HL-60/S4 treated with retinoic acid at 250 ng/mL for 4 days and 3 days (cell line): ENCODE measurements at regions not wholly inside any gene's neighbourhood (a gene's known extent, or its start where the extent isn't known, plus 50 kb on each side); places are given as distances from the start of the nearest gene placed in this dataset.

Experiments used
- in situ Hi-C: fragments of 300-500 bp; cut with MboI; formaldehyde crosslinking; loops from 2 replicates; pipeline ENCODE4 v1.7.0; 2022; ENCODE audit warnings: low sequenced_read_pairs

DNA sequence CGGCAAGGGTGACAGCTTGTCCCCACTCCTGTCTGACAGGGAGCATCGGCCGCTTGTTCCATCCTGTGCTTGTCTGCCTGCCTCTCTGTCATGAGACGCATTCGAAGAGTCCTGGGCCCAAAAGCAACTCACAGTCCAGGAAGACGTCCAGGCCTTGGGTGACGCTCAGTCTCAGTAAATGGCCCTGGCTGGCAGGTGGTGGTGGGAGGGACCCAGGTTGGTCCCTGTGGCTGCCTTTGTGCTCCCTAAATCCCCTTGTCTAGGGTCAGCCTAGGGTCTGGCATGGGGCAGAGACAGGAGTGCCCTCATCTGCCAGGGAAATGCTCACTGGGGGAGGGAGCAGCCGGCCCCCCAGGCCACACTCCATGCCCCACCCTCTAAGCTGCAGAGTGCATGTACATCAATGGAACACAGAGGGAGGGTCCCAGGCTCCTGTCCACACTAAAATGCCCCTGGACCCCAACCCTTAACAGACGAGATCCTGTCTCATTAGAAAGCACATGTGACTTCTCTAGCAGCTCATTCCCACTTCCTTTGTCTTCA, 295.2 kb upstream of the ZNF32 start:
- in situ Hi-C loops, result no loop called here

DNA sequence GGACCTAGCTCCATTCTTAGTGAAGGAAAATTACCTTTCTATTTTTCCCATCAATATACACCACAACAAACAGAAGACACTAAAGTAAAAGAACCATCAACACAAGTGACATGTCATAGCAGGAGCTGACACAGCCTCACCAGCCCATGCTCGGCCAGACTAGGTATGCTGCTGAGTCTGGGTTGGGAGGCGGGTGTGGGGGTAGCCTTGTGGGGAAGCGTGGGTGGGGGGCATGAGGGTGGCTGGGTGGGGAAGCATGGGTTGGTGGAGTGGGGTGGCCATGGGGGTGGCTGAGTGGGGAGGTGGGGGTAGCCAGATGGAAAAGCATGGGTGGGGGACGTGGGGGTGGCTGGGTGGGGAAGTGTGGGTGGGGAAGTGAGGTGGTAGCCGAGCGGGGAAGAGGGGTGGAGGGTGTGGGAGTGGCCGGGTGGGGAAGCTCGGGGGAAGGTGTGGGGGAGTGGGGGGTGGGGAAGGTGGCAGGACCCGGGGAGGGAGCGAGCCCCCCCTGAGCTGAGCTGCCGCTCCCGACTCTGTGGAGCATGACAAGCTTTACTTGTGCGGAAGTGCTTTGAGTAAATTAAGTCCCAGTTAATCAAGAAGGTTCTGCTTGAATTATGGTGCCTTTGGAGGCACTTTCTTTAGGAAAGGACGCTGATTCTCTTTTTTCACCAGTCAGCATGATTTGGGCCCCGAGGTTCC, 294.6 kb upstream of the ZNF32 start:
- in situ Hi-C loops, result no loop called here

- in situ Hi-C loops, result no loop called here
Measured at GRCh38 chr10:43942096-43942850, 293.6 kb upstream of the ZNF32 start.

DNA sequence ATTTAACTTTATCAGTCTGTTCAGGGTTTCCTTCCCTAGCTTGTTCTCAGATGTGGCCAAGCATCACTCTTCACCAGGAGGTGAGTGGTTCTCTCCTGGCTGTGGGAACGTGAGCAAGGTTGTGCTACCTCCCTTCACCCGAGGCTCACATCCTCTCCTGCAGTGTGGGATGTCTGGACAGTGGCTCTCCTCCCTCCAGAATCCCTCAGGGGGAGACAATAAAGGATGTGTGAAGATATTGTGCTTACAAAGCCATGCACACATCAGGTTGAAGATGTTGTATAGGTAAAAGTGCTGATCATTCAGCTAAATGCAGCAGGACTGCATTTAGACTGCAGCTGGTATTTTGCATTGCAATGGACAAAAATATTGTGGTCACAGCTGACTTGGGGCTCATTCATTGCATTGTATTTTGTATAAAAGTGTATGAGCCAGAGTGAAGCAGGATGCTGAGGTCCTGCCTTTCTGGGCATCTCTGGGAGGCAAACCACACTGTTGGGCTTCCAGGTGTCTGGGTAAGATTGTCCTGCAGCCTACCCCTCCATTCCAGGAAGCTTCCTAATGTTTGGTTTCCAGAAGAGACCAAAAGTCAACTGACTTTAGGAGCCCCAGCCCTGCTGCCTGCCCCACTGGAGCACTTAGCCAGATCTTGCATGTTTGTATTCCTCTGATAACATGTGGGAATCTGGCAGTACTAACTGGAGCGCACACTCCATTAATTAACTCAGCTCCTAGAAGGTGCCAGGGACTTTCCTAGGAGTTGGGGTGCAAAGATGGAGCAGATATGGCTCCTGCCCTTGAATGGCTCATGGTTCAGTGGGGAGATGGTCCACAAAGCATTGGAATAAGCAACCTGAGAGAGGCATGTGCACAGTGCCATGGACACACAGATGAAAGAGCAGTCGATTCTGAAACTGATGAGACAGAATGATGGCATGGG, 292.5 kb upstream of the ZNF32 start:
- in situ Hi-C loops, result no loop called here

DNA sequence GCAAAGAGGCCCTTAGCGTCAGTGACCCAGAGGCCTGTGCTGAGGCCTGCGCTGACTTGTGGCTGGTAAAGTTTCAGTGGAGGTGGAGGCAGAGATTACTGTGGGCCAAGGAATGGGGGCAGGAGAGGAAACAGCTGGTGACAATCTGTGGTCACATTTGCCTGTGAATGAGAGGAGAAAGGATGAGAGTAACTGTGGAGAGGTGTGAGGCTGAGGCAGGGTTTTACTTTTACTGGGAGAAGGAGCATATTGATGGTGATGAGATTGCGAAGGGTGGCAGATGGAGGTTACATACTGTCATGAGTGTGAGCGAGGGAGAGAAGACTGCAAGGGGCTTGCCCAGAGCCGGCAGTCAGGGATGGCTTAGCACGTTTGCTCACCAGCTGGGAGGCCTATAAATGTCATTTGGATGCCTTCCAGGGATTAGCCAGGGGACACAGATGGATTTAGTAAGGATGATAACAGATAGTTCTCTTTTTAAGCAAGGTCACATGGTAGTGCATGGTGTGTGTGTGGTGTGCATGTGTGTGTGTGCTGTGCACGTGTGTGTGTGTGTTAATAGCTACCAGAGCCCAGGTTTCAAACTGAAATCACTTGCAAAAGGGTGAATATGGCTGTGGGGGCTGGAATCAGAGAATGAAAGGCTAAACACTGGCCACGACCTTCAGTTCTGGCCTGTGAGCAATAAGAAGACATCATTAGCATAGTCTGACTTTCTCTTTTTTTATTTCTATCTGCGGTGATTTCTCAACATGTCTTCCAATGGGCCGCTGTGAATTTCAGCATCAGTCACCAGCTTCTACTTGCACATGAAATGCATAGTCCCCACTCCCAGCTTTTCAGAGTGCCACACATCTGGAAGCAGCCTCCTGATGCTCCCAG, 291.5 kb upstream of the ZNF32 start:
- in situ Hi-C loops, result no loop called here

GRCh38 chr10:43939389-43939938, 290.8 kb upstream of the ZNF32 start:
- in situ Hi-C loops, result no loop called here

DNA sequence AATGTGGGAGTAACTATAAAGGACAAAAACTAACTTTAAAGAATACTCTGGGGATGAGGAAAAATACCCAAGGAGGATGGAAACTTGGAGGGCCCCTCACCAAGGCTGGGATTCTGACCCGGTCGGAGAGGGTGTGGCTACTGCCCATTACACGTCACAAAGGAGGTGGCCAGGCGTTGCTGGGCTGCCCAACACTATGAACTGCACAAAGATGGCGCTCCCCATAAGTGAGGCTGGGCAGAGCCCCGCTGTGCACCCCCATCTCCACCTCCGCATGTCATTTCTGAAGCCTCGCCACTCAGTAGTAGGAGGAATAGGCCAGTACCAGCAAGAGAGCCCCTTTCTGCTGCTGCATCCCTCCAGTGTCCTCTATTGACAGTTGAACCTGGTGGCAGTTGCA, 290.1 kb upstream of the ZNF32 start:
- in situ Hi-C loops, result no loop called here

- in situ Hi-C loops, result no loop called here
Measured at GRCh38 chr10:43931308-43931930, 282.7 kb upstream of the ZNF32 start.

- in situ Hi-C loops, result no loop called here
Measured at GRCh38 chr10:43930777-43931176, 282.1 kb upstream of the ZNF32 start.

GRCh38 chr10:43930243-43930642, 281.6 kb upstream of the ZNF32 start:
- in situ Hi-C loops, result no loop called here

DNA sequence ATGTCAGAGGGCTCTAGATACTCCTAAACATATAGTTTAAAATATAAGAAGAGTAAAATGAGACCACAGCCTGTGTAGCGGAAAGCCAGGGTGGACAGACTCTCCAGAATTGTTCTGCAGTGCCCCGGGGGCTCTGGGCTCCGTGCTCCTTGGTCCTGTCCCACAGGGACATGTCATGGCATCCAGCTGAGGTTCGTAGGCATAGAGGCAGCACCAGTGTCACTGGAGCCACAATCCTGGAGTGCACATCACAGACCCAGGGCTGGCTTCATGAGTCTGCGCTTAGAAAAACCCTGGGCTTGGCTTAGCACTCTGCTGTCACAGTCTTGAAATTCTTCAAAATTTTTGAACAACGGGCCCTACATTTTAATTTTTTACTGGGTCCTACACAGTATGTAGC, 280.4 kb upstream of the ZNF32 start:
- in situ Hi-C loops, result no loop called here

DNA sequence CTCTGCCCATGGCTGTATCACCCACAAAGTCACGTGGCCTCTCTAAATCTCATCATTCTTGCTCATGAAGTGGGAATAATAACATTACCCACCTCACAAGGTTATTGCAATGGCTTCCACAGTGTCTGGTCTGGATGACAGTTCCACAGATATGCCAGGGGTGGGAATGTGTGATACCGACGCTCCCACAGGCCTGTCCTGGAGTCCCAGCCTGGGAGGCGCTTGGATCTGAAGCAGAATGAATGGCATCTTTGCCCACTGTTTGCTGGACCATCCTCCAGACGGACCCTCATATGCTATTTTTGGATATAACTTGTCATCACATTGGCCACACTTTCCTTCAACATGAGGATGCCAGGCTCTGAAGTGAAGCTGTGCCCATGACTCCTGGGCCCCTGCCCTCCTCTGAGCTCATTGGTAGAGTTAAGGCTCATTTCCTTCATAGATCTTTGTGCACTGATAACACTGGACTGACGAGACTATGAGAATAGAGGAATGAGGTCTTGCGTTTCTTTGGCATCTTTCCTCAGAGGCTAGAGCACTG, 279.8 kb upstream of the ZNF32 start:
- in situ Hi-C loops, result no loop called here

DNA sequence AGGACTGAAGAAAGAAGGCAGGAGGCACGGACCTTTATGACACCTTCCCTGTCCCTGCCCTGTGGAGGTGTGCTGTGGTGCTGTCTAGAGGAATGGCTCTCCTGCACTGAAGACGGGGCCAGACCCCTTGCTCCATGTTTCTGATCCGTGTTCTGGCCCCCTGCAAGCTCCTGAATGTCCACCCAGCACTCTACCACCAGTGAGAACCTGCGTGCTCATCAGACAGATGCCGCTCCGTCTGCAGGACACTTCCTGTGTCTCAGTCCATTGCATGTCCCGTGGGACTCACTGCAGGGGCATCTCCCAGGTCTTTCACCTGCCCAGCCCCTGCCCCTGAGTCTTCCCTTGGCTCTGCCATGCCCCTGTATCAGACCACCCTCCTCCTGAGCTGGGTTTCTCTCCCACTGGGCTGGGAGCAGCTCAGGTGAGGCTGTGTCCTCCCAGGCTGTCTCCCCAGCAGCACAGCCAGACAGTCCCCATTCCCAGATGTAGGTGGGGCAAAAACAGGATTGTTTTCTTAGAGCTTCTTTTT, 278.3 kb upstream of the ZNF32 start:
- in situ Hi-C loops, result no loop called here

DNA sequence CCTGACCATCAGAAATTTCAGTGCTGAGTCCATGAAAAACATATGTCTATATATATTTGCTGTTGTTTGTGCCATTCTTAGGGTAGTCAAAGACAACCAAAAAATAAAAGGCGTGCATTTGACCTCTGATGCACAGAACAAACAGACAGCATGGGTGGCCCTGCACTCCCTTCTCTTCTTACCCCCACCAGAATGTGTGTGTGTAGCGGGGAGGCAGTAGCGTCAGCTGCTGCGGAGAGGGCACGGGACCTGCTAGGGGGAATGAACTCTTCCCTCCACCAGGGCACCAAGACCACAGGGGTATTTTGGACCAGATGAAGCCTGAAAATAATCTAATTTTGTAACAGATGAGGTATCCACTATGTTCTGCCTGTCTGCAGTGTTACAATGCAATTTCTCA, 277.7 kb upstream of the ZNF32 start:
- in situ Hi-C loops, result no loop called here

DNA sequence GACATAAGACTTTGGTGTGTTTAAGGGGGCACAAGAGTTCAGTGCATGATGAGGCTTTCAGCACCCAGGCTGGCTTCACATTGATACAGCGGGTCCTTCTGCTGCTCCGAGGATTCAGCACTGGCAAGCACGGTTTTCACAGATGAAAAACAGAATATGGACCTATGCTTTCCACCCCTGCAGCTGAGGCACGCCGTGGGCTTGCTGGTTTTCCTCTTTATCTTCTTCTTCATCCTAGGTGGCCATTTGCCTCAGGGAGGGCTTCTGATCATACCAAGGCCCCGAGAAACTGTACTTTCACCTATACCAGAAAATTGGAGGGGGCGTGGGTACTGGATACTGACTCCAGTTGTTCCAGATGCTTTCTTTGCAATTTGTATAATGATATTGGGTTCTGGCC, 277.1 kb upstream of the ZNF32 start:
- in situ Hi-C loops, result no loop called here

GRCh38 chr10:43923328-43923727, 274.6 kb upstream of the ZNF32 start:
- in situ Hi-C loops, result no loop called here

DNA sequence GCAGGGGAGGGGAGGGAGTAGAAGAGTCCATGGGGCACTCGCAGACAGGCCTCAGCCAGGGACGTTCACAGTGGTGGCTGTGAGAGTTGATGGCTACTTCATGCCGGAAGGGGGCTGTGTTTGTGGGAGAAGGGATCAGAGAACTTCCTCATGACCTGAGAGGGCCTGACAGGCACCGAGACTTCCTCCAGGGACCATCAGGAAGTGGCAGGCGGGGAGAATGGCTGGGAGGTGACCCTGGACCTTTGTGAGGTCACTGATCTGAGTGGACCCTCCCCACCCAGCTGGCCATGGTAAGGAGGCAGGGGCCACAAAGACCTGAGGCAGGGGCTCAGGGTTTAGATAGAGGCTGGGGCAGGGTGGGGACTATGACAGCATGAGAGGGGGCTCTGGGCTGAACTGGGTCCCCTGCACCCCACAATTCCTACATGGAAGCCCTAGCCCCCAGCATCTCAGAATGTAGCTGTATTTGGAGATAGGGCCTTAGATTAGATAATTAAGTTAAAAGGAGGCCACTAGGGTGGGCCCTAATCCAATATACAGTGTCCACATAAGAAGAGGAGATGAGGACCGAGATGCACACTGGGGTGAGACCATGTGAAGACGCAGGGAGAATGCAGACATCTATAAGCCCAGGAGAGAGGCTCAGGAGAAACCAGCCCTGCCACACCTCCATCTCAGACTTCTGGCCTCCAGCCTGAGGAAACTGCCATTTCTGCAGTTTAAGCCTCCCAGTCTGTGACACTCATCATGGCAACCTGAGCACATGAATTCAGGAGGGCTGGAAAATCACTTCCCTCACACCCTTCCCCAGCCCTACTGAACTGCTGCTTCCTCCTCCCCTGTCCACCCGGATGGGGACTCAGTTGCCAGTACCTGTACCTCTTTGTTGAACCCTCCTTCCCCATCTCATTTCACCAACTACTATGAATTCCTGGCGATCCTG, 273.9 kb upstream of the ZNF32 start:
- in situ Hi-C loops, result no loop called here

DNA sequence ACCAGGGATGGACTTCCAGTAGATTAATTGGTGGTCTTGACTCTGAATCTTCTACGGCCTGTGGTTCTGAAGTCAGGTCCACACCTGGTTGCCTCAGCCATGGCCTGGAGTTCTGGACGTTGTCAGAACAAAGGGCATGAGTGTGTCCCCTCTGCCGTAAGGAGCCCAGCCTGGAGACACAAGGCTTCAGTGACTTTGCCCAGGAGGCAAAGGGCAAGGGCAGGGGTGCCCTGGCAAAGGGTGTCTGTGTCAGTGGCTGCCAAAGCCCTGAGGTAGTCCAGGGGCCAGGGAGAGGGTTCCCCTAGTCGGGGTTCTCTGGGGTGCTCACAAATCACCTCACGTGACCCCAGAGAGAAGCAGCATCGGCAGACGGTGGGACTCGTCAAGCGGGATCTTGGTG, 273.2 kb upstream of the ZNF32 start:
- in situ Hi-C loops, result no loop called here
